H1 (cell line): ENCODE measurements at regions not wholly inside any gene's neighbourhood (a gene's known extent, or its start where the extent isn't known, plus 50 kb on each side); places are given as distances from the start of the nearest gene placed in this dataset.

Source experiments
- CTCF ChIA-PET: fragments of 300-600 bp; sonication (Branson Sonifier 250); formaldehyde crosslinking; loops from one replicate; lab custom pipeline; 2021; ENCODE audit not compliant: partially characterized antibody; lab: Charles Lee
- POLR2A ChIA-PET: fragments of 300-600 bp; sonication (Branson Sonifier 250); formaldehyde crosslinking; loops from one replicate; lab custom pipeline; 2021; ENCODE audit warnings: inconsistent platforms; ENCODE audit not compliant: partially characterized antibody; lab: Charles Lee
- DNase-seq, 2 experiments: peaks; one replicate each; pipeline versions ENCODE4 v3.0.0 to v3.0.0-alpha.2; 2010 to 2022; ENCODE audit warnings: low spot score in 2 of 2, low read depth in 1 of 2, mixed read lengths in 1 of 2
- FAIRE-seq: peaks from 2 replicates; lab custom pipeline; 2011; peaks lifted over from hg19 to GRCh38; lab: Jason Lieb, UNC
- H2AFZ ChIP-seq: 2 replicates; pipeline ENCODE4 v1.8.1; 2012; ENCODE audit warnings: low read length, inconsistent platforms
- H2AK5ac ChIP-seq: 2 replicates; pipeline ENCODE4 v1.6.1; 2013; ENCODE audit warnings: low read depth, low read length
- H2BK120ac ChIP-seq: replicated peaks from 2 replicates; pipeline ENCODE3; 2013; ENCODE audit warnings: low read depth, low read length, inconsistent platforms
- H2BK12ac ChIP-seq: 2 replicates; pipeline ENCODE4 v1.6.1; 2013; ENCODE audit warnings: low read depth, low read length
- H2BK15ac ChIP-seq: 2 replicates; pipeline ENCODE4 v1.6.1; 2013; ENCODE audit warnings: low read length
- H2BK20ac ChIP-seq: 2 replicates; pipeline ENCODE4 v1.6.1; 2013; ENCODE audit warnings: low read length
- H2BK5ac ChIP-seq: 2 replicates; pipeline ENCODE4 v1.6.1; 2013; ENCODE audit warnings: low read depth, low read length
- H3K14ac ChIP-seq: 2 replicates; pipeline ENCODE4 v1.6.1; 2013; ENCODE audit warnings: inconsistent platforms; ENCODE audit not compliant: insufficient read length
- H3K18ac ChIP-seq: 2 replicates; pipeline ENCODE4 v1.6.1; 2013; ENCODE audit warnings: low read length; ENCODE audit errors: extremely low read depth
- H3K23ac ChIP-seq: 2 replicates; pipeline ENCODE4 v1.6.1; 2013; ENCODE audit warnings: inconsistent platforms; ENCODE audit not compliant: insufficient read length
- H3K23me2 ChIP-seq: 2 replicates; pipeline ENCODE4 v1.6.1; 2013; ENCODE audit warnings: low read depth, low read length
- H3K27ac ChIP-seq: 2 replicates; pipeline ENCODE4 v1.6.1; 2011; ENCODE audit warnings: low read depth, low read length, inconsistent platforms
- H3K27me3 ChIP-seq, 4 experiments: replicated peaks in 1 of 4; 1 replicate in 1 of 4; 2 replicates in 3 of 4; pipeline versions ENCODE4 v1.6.1 to v1.8.1; 2011 to 2013; ENCODE audit warnings: low read length in 3 of 4, mild to moderate bottlenecking in 3 of 4, inconsistent platforms in 2 of 4, mixed read lengths in 2 of 4, moderate library complexity in 1 of 4; ENCODE audit not compliant: control insufficient read depth in 3 of 4, insufficient read depth in 3 of 4; ENCODE audit errors: extremely low read depth in 1 of 4
- H3K36me3 ChIP-seq, 4 experiments: 2 replicates each; pipeline versions ENCODE4 v1.6.1 to v1.8.1; 2011 to 2013; ENCODE audit warnings: mild to moderate bottlenecking in 4 of 4, low read length in 3 of 4, moderate library complexity in 2 of 4, control low read depth in 1 of 4, inconsistent platforms in 1 of 4; ENCODE audit not compliant: insufficient read depth in 4 of 4, control insufficient read depth in 2 of 4
- H3K4ac ChIP-seq: replicated peaks from 2 replicates; pipeline ENCODE3; 2013; ENCODE audit warnings: low read length, low read depth, mixed read lengths, inconsistent platforms; ENCODE audit not compliant: insufficient read length
- H3K4me1 ChIP-seq, 4 experiments: replicated peaks in 1 of 4; 1 replicate in 1 of 4; 2 replicates in 3 of 4; pipeline versions ENCODE4 v1.6.1 to v1.8.1; 2011 to 2013; ENCODE audit warnings: low read length in 3 of 4, inconsistent platforms in 2 of 4, mixed read lengths in 1 of 4; ENCODE audit not compliant: insufficient read depth in 4 of 4, control insufficient read depth in 3 of 4
- H3K4me2 ChIP-seq, 2 experiments: 2 replicates each; pipeline versions ENCODE4 v1.6.1 to v1.8.1; 2011 to 2013; ENCODE audit warnings: low read depth in 2 of 2, low read length in 2 of 2, control low read depth in 1 of 2, inconsistent platforms in 1 of 2, mild to moderate bottlenecking in 1 of 2; ENCODE audit not compliant: insufficient read depth in 1 of 2
- H3K4me3 ChIP-seq, 4 experiments: fragments of 200-600, 300-600 bp in 1 of 4; sonication (generic), shearing (Covaris generic), sonication (Bioruptor Twin) in 1 of 4; 2 replicates each; pipeline versions ENCODE4 v1.5.1 to v1.8.1; 2011 to 2016; ENCODE audit warnings: low read length in 4 of 4, low read depth in 3 of 4, control low read depth in 2 of 4, inconsistent platforms in 2 of 4, mild to moderate bottlenecking in 2 of 4, mixed read lengths in 1 of 4, moderate library complexity in 1 of 4; ENCODE audit not compliant: insufficient read depth in 2 of 4; ENCODE audit errors: extremely low read depth in 1 of 4
- H3K56ac ChIP-seq: replicated peaks from 2 replicates; pipeline ENCODE3; 2013; ENCODE audit warnings: low read depth, mild to moderate bottlenecking, mixed read lengths, low read length, inconsistent platforms; ENCODE audit not compliant: insufficient read length
- H3K79me1 ChIP-seq: 2 replicates; pipeline ENCODE4 v1.6.1; 2013; ENCODE audit warnings: low read depth, low read length, control low read depth
- H3K79me2 ChIP-seq, 2 experiments: 2 replicates each; pipeline versions ENCODE4 v1.6.1 to v1.8.1; 2012 to 2013; ENCODE audit warnings: low read length in 2 of 2, mild to moderate bottlenecking in 2 of 2, inconsistent platforms in 1 of 2; ENCODE audit not compliant: insufficient read depth in 2 of 2, control insufficient read depth in 1 of 2
- H3K9ac ChIP-seq, 4 experiments: replicated peaks in 1 of 4; 1 replicate in 1 of 4; 2 replicates in 3 of 4; pipeline versions ENCODE4 v1.6.1 to v1.8.1; 2011 to 2013; ENCODE audit warnings: low read depth in 3 of 4, low read length in 3 of 4, control low read depth in 2 of 4, mild to moderate bottlenecking in 2 of 4, moderate library complexity in 2 of 4, inconsistent platforms in 1 of 4; ENCODE audit errors: extremely low read depth in 1 of 4
- H3K9me3 ChIP-seq, 2 experiments: 2 replicates each; pipeline versions ENCODE4 v1.6.1 to v1.8.1; 2012 to 2013; ENCODE audit warnings: mild to moderate bottlenecking in 2 of 2, moderate library complexity in 2 of 2, control low read depth in 1 of 2, inconsistent platforms in 1 of 2, low read depth in 1 of 2, low read length in 1 of 2, mixed read lengths in 1 of 2; ENCODE audit not compliant: insufficient read depth in 2 of 2
- H4K20me1 ChIP-seq, 2 experiments: replicated peaks in 1 of 2; 2 replicates each; pipeline versions ENCODE3 to v1.8.1; 2011 to 2013; ENCODE audit warnings: inconsistent platforms in 2 of 2, low read length in 2 of 2, mild to moderate bottlenecking in 1 of 2; ENCODE audit not compliant: insufficient read depth in 2 of 2, control insufficient read depth in 1 of 2
- H4K5ac ChIP-seq: 2 replicates; pipeline ENCODE4 v1.6.1; 2013; ENCODE audit warnings: low read length, low read depth, mixed read lengths, inconsistent platforms; ENCODE audit not compliant: insufficient read length
- H4K8ac ChIP-seq: 2 replicates; pipeline ENCODE4 v1.8.0; 2013; ENCODE audit warnings: mild to moderate bottlenecking, moderate library complexity, low read length, inconsistent platforms; ENCODE audit not compliant: insufficient read depth; ENCODE audit errors: extremely low read depth
- H4K91ac ChIP-seq: replicated peaks from 2 replicates; pipeline ENCODE3; 2013; ENCODE audit warnings: low read length, mixed read lengths, inconsistent platforms; ENCODE audit not compliant: insufficient read length
- CEBPB ChIP-seq: IDR thresholded peaks from 2 replicates; pipeline ENCODE4 v1.6.1; 2012; ENCODE audit warnings: low read depth, low read length
- CHD1 ChIP-seq: IDR thresholded peaks from 2 replicates; pipeline ENCODE4 v1.6.1; 2012; ENCODE audit warnings: low read depth, low read length, improper control_type of control experiment
- JUN ChIP-seq: IDR thresholded peaks from 2 replicates; pipeline ENCODE4 v1.6.1; 2011; ENCODE audit warnings: low read depth, mild to moderate bottlenecking, improper control_type of control experiment, low read length
- KDM5A ChIP-seq: fragments of 200-600 bp; IDR thresholded peaks from 2 replicates; pipeline ENCODE4 v1.7.1; 2012; ENCODE audit warnings: mild to moderate bottlenecking, low read length, inconsistent platforms, mixed read lengths
- NRF1 ChIP-seq: IDR thresholded peaks from 2 replicates; pipeline ENCODE4 v1.6.1; 2011; ENCODE audit warnings: mild to moderate bottlenecking, low read depth, low read length, improper control_type of control experiment
- SIN3A ChIP-seq, 2 experiments: IDR thresholded peaks in 1 of 2; conservative IDR thresholded peaks in 1 of 2; 2 replicates each; pipeline ENCODE4 v1.6.1; 2011 to 2012; ENCODE audit warnings: low read length in 2 of 2, improper control_type of control experiment in 1 of 2, low read depth in 1 of 2, mild to moderate bottlenecking in 1 of 2
- SRF ChIP-seq: IDR thresholded peaks from 2 replicates; pipeline ENCODE4 v1.6.1; 2011; ENCODE audit warnings: mild to moderate bottlenecking, low read depth, low read length, moderate library complexity
- TCF12 ChIP-seq: IDR thresholded peaks from 2 replicates; pipeline ENCODE4 v1.6.1; 2011; ENCODE audit warnings: low read depth, mild to moderate bottlenecking, low read length
- WGBS, 2 experiments: shearing (Covaris generic) in 1 of 2; methylation state at CpG; one replicate each; pipeline versions ENCODE4 v1.1.6 to v1.1.7; 2013 to 2015; ENCODE audit warnings: low lambda C conversion rate in 2 of 2, mixed read lengths in 2 of 2, inconsistent platforms in 1 of 2, low coverage in 1 of 2, missing lambda C conversion rate in 1 of 2; ENCODE audit not compliant: insufficient replicate concordance in 2 of 2, insufficient coverage in 1 of 2, insufficient read length in 1 of 2; ENCODE audit errors: extremely low coverage in 1 of 2, missing lambda C conversion rate in 1 of 2; 5-methylcytosine and 5-hydroxymethylcytosine counted together

DNA sequence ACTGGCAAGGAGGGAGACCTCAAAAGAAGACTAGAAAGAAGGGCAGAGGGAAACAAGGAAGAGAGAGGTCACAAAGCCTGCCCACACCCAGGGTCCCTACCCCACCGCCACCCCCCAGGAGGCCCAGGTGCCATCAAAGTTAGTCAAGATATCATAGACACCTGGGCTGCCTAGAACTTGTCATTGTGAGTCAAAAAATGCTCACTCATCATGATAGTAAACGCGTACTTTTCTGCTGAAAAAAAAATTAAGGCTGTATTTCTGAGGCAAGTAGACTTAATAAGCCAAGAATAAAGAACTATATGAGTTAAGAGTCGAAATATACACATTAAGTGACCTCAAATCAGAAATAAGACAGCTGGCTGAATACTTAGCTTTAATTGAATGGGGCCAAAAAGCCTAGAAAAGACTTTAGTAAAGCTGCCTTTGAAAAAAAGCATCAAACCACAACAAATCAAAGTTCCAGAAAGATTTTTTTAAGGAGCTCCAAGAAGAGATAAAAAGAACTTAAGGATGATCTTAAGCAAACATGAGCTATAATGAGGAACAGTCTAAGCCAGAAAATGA, 415.5 kb upstream of the PPP2R3A start:
- Histone ChIP-seq H4K8ac (no peak overlapping the region), H3K4me2 (no peak overlapping the region), H3K4me1 (peaks cover 0 to 4% (median 0%) of the 10 kb centered on the region in 4 experiments; a peak in 3 of 7 replicates), H4K91ac (no peak overlapping the region), H2BK12ac (no peak overlapping the region), H3K79me2 (no peaks in the 10 kb centered on the region), H3K27ac (no peak overlapping the region), H2BK5ac (no peak overlapping the region), H2BK15ac (no peak overlapping the region), H2BK20ac (no peak overlapping the region; the same call in 1 of the 2 replicates), H4K5ac (no peak overlapping the region), H3K79me1 (no peaks in the 10 kb centered on the region), H3K9ac (no peak overlapping the region), H3K23ac (no peak overlapping the region), H3K4me3 (no peak overlapping the region), H3K56ac (no peak overlapping the region), H3K27me3 (no peaks in the 10 kb centered on the region), H3K36me3 (no peaks in the 10 kb centered on the region), H4K20me1 (no peaks in the 10 kb centered on the region), H2AFZ (no peak overlapping the region), H2AK5ac (no peak overlapping the region), H3K23me2 (no peaks in the 10 kb centered on the region), H3K9me3 (no peaks in the 10 kb centered on the region), H3K4ac (no peak overlapping the region), H3K14ac (no peak overlapping the region), H3K18ac (no peak overlapping the region), H2BK120ac (no peak overlapping the region)
- ChIA-PET POLR2A (interaction anchor here (0.9 kb wide), 1 partner anchor 11 kb away, joined by 3 read pairs; no protein-coding TSS in a partner anchor), CTCF (interaction anchor here (0.8 to 1.4 kb wide), 3 partner anchors 21 to 141 kb away, joined by 3 read pairs; no protein-coding TSS in a partner anchor)
- FAIRE-seq: no peak
- no peak for DNase-seq
- 76% methylated on average over 4 of the region's 4 CpGs; no CpG with 5 or more reads in 1 of the 2 experiments for WGBS, 2 experiments
- no peak for TF ChIP-seq TCF12
- TF ChIP-seq NRF1: no peak
- no peak for TF ChIP-seq SRF
- TF ChIP-seq CEBPB: no peak
- no peak for TF ChIP-seq SIN3A (conservative IDR thresholded peaks at IDR 0.05 in 1 of 2, IDR thresholded peaks at IDR 0.05 in 1 of 2; ENCODE audit: low read depth in 1 of 2, low read length in 2 of 2)
- no peak for TF ChIP-seq CHD1
- TF ChIP-seq JUN: no peak
- TF ChIP-seq KDM5A: no peak
